H1 (cell line): ENCODE measurements at regions not wholly inside any gene's neighbourhood (a gene's known extent, or its start where the extent isn't known, plus 50 kb on each side); places are given as distances from the start of the nearest gene placed in this dataset.

Experiments
- CHD7 ChIP-seq: fragments of 300-600 bp; sonication (generic); IDR thresholded peaks from 2 replicates; pipeline ENCODE4 v1.7.1; 2012; ENCODE audit warnings: low read length, moderate library complexity, mild to moderate bottlenecking, inconsistent platforms; ENCODE audit not compliant: insufficient replicate concordance
- RBBP5 ChIP-seq: IDR thresholded peaks from 2 replicates; pipeline ENCODE4 v1.7.1; 2012; ENCODE audit warnings: low read depth, mild to moderate bottlenecking, inconsistent platforms, low read length, moderate library complexity, borderline replicate concordance
- SP1 ChIP-seq: IDR thresholded peaks from 2 replicates; pipeline ENCODE4 v1.6.1; 2011; ENCODE audit warnings: low read depth, low read length
- TAF1 ChIP-seq: IDR thresholded peaks from 2 replicates; pipeline ENCODE4 v1.6.1; 2011; ENCODE audit warnings: mild to moderate bottlenecking, low read depth, low read length

GRCh38 chr1:213933336-213933735, 54.4 kb upstream of the PROX1 start (continued):
- no peak for TF ChIP-seq CHD7
- no peak for TF ChIP-seq SP1
- no peak for TF ChIP-seq RBBP5
- TF ChIP-seq TAF1, result no peak
- TF ChIP-seq, all 59 proteins: peak for 0
